GM12873 (cell line): ENCODE measurements at regions not wholly inside any gene's neighbourhood (a gene's known extent, or its start where the extent isn't known, plus 50 kb on each side); places are given as distances from the start of the nearest gene placed in this dataset.

ENCODE experiments used
- TF ChIP-seq, protein P1 (sequence below): IDR thresholded peaks from 2 replicates; pipeline ENCODE4 v1.5.1; 2012; ENCODE audit warnings: low read depth, mild to moderate bottlenecking, moderate library complexity, low read length, control low read depth; ENCODE audit not compliant: insufficient read depth; ENCODE audit errors: missing control alignments

DNA sequence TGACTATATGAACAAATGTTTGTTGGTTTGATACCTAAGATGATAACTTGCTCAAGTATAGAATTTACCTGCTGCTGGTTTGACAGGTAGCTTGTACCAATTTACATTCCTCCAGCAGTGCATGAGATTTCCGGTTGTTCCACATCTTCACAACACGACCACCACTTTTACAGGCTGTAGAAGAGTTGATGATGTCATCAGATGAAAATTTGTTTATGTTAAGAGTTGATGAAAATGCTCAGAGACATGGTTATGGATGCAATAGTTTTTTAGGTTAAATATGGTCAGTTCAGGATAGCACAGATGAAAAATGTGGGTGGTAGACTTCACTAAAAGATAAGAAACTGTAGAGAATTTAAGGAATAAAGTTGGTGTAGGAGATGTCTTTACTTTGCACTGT, 468.3 kb downstream of the PCDH18 start:
- TF ChIP-seq, protein P1, sequence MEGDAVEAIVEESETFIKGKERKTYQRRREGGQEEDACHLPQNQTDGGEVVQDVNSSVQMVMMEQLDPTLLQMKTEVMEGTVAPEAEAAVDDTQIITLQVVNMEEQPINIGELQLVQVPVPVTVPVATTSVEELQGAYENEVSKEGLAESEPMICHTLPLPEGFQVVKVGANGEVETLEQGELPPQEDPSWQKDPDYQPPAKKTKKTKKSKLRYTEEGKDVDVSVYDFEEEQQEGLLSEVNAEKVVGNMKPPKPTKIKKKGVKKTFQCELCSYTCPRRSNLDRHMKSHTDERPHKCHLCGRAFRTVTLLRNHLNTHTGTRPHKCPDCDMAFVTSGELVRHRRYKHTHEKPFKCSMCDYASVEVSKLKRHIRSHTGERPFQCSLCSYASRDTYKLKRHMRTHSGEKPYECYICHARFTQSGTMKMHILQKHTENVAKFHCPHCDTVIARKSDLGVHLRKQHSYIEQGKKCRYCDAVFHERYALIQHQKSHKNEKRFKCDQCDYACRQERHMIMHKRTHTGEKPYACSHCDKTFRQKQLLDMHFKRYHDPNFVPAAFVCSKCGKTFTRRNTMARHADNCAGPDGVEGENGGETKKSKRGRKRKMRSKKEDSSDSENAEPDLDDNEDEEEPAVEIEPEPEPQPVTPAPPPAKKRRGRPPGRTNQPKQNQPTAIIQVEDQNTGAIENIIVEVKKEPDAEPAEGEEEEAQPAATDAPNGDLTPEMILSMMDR, result no peak

DNA sequence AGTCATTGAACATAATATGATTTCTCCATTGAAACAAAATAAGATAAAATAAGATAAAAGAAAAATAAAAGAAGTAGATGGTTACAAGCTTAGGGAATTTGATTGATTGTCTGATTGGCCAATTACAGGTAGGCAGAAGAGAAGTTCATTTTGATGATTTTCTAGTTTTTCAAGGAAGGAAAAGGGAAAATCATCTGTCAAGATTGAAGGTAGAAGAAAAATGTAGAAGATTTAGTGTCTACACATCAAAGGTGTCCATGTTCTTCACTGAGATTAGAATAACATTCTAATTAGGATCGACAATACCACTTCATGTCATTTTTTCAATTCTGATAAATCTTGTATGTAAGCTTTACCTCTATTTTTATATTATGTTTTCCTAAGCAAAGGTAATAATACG, 489.1 kb downstream of the PCDH18 start:
- TF ChIP-seq, protein P1, result no peak

DNA sequence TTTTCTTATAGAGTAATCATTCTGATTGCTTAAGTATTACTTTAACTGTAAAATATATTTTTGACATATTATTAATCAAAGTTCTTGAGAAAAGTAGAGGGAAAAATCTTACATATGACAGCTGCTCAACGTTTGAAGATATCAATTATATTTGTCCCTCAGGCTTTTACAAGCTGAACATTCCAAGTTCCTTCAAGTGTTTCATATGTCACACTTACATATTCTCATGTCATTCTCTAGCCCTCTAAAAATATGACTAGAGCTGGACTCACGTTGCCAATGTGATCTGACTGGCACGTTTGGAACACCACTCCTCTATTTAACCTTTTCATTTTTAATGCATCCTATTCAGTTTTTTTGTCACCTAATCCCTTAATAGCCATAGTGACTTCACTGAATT, 492.9 kb downstream of the PCDH18 start:
- TF ChIP-seq, protein P1, result no peak

DNA sequence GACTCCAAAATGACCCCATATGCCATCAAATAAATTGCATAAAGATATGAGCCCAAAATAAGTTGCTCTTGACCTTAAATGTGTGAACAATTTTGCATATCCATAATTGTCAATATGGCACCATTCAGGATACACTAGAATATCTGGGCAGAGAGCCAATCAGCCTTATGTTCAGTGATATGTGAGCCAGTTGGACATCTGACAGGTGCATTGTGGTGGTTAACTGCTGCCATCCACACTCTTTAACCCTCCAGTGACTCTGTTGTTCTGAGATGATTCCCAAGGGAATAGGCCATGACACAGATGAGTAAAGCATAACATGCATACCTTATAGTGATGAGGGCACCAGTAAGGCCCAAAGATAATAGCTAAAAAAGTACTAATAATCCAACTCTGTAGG, 500.1 kb downstream of the PCDH18 start:
- TF ChIP-seq, protein P1, result no peak

DNA sequence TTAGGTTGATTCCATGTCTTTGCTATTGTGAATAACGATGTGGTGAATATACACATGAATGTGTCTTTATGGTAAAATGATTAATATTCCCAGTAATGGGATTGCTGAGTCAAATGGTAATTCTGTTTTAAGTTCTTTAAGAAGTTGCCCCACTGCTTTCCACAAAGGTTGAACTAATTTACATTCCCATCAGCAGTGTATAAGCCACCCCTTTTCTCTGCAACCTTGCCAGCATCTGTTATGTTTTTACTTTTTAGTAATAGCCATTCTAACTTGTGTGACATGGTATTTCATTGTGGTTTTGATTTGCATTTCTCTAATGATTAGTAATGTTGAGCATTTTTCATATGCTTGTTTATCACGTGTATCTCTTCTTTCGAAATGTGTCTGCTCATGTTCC, 503.3 kb downstream of the PCDH18 start:
- TF ChIP-seq, protein P1, result no peak

DNA sequence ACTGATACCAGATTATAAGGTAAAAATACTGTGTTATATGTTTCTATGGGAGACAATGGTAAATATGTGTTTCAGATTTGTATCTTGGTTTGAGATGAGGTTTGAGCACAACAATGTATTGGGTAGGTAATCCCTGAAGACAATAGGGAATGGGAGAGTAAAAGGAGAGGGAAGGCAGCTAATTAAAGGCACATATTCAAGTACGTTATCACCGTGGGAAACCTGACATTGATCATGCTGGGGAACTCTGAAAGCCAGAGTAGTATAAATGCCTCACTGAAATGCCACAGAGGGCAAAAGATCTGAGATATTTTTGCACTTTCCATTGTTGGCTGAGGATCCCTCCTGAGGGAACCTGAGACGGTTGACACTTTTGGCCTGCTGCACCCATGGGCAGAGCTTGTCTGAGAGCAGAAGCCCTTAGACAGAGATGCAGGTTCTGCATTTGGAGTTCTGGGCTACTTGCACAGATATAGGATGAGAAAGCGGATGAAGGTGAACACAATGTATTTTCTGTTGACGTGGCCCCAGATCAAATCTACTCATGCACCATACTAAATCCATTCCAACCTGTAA, 506.7 kb downstream of the PCDH18 start:
- TF ChIP-seq, protein P1, result no peak

DNA sequence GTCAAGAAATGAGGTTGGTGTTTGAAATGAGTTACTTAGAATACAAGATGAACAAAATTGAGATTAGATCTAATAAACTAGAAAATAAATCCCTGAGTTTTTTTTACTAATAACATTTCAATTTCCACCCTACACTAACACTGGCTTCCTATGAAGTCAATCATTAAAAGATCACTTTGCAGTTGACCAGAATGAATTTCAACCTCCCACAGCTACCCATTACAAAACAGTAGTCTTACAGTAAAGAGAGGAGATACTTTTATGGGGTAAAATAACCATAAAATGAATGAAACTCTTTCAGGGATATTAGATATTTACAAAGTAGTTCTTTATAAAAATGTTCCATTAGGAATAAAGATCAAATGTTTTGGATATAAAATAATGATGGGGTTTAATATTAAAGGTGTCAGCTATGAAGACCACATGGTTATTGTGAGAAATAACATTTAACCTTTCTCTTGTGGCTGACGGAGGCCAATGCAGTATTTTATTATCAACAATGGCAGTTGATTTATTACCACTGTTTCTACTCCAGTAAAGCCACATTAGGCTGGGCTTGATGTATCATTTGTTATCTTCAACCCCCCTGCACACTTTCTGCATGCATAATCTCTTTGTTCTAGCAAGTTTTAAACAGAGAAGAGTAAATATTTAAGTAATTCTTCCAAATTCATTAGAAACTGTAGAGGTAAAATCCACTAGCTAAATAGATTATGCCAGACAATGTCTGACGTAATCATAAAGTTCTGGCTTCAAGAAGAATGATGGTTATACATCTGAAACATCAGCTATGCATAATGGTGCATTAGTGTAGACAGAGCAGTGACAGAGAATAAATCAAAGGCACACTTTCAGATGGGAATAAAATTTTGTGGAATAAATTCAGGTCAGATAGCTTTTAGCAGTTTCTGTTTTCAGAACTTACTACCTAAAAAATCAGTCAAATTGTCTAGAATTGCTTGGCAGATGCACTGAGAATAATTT, 516.6 kb downstream of the PCDH18 start:
- TF ChIP-seq, protein P1, result no peak
